Tibial nerve (tissue), 4 donors: ENCODE measurements at regions not wholly inside any gene's neighbourhood (a gene's known extent, or its start where the extent isn't known, plus 50 kb on each side); places are given as distances from the start of the nearest gene placed in this dataset.

ENCODE experiments used
- CTCF ChIP-seq, 5 experiments: fragments of 200-600 bp in 3 of 5; fragments of 450-650 bp in 2 of 5; sonication (generic) in 3 of 5; IDR thresholded peaks; one replicate each; pipeline ENCODE4 v1.5.1; 2016 to 2019; ENCODE audit warnings: antibody characterized with exemption in 5 of 5, mild to moderate bottlenecking in 3 of 5, moderate library complexity in 2 of 5
- EP300 ChIP-seq, 2 donors: sonication (generic); formaldehyde crosslinking; IDR thresholded peaks; one replicate each; pipeline ENCODE4 v1.6.1; 2017; ENCODE audit warnings: antibody characterized with exemption in 2 of 2, mild to moderate bottlenecking in 1 of 2
- POLR2A ChIP-seq, 2 donors: fragments of 450-650 bp; IDR thresholded peaks; one replicate each; pipeline ENCODE4 v1.6.1; 2017; ENCODE audit warnings: antibody characterized with exemption in 2 of 2, mild to moderate bottlenecking in 2 of 2, moderate library complexity in 2 of 2

DNA sequence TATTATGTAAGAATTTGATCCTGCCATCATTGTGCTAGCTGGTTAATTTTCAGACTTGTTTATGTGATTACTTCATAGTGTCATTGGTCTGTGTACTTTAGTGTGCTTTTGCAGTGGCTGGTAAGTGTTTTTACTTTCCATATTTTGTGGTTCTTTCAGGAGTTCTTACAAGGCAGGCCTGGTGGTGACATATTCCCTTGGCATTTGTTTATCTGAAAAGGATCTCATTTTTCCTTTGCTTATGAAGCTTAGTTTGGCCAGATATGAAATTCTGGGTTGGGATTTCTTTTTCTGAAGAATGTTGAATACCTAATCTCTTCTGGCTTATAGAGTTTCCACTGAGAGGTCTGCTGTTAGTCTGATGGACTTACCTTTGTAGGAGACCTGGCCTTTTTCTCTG is 72.8 kb upstream of the MC4R start:
- TF ChIP-seq CTCF (IDR thresholded peaks at IDR 0.05) (no peak), EP300 (IDR thresholded peaks at IDR 0.05) (no peak), POLR2A (IDR thresholded peaks at IDR 0.05) (no peak)
